EL (cell line): ENCODE measurements at regions not wholly inside any gene's neighbourhood (a gene's known extent, or its start where the extent isn't known, plus 50 kb on each side); places are given as distances from the start of the nearest gene placed in this dataset.

Experiments
- DNase-seq: peaks from one replicate; pipeline ENCODE4 v3.0.0-alpha.2; 2016

DNA sequence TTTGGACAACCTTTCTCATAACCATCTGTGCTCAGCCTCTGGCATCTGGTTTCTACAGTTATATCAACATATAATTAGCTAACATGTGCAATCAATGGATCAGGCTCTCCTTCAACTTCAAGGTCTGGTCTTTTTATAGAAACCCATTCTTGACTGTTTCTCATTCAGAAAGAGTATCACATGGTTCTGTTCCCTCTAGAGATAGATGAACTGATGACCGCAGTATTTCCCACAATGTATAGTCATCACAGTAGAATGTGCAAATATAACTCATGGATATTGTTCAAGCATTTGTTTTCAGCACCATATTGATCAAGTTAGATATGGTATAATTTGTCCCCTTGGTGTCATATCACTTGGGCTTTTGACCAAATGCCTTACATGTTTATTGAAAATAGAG lies 656.2 kb downstream of the FRK start:
- peak; percentile 7 for DNase-seq

GRCh38 chr6:115398607-115399006 lies 662.1 kb downstream of the FRK start:
- no peak for DNase-seq

DNA sequence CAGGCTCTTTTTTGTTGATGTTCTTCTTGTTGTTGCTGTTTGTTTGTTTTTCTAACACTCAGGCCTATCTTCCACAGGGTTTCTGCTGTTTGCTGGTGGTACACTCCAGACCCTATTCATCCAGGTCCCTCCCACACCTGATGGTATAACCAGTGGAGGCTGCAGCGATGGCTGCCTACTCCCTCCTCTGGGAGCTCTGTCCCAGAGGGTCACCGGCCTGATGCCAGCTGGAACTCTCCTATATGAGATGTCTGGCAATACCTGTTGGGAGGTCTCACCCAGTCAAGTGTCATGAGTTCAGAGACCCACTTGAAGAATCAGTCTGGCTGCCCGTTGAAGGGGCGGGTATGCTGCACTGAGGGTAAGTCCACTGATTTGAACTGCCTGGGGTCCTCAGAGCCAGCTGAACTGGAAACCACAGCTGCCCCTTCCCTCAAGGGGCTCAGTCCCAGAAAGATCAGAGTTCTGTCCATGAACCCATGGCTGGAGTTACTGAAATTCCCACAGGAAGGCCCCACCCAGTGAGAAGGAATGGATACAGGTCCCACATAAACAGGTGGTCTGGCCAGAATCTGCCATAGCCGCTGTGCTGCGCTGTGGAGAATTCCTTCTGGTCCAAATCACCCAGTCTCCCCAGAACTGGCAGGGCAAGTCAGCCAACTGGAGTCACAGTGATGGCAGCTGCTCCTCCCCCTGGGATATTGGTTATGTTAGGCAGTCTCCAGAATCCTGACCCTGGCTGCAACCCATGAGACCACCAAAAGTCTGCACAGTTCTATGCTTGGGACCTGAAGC lies 664.4 kb downstream of the FRK start:
- no peak for DNase-seq

- DNase-seq, result no peak
Observed at GRCh38 chr6:115393821-115394220, 666.9 kb downstream of the FRK start.

GRCh38 chr6:115370202-115370601 lies 690.5 kb downstream of the FRK start:
- no peak for DNase-seq

- DNase-seq, result no peak
Observed at GRCh38 chr6:115365783-115366182, 694.9 kb downstream of the FRK start.

- DNase-seq, result no peak
Observed at GRCh38 chr6:115363379-115363778, 697.3 kb downstream of the FRK start.

DNA sequence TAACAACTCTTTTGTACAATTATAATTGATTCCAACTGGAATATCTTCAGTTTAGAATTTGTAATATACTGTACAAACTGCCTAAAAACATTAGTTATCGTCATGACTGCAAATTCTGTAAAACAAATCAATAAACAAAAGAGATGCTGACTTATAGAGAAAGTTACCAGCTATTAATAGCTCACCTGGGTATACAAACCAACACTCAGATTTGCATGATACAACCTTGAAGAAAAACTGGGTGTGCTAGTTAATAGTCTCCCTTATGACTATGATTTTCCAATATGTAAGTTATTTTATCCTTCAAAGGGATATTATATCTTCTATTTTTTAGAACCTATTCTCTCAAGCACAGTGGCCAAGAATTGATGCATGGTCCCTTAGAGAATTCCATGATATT lies 698.5 kb downstream of the FRK start:
- no peak for DNase-seq

GRCh38 chr6:115360602-115361325 lies 699.9 kb downstream of the FRK start:
- DNase-seq, result no peak

GRCh38 chr6:115358616-115359015 lies 702.1 kb downstream of the FRK start:
- no peak for DNase-seq

DNA sequence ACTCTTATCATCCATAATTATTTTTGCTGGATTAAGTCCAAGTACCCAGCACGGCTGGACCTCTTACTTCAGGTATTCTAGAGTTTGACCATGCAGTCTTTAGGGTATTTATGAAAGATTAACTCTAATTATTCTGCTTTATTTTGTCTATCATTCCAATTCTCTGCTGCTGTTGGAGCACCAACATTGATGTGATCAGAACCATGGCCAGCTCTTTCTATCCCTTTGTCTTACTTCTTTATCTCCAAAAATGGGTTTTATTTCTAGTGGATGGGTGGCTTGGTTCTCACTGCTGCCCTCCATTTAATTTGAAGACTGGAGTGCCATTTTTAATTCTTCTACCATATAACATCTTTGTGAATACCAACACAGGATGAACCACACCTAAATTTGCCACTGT lies 704.3 kb downstream of the FRK start:
- no peak for DNase-seq

- no peak for DNase-seq
Observed at GRCh38 chr6:115323001-115323400, 737.7 kb downstream of the FRK start.

DNA sequence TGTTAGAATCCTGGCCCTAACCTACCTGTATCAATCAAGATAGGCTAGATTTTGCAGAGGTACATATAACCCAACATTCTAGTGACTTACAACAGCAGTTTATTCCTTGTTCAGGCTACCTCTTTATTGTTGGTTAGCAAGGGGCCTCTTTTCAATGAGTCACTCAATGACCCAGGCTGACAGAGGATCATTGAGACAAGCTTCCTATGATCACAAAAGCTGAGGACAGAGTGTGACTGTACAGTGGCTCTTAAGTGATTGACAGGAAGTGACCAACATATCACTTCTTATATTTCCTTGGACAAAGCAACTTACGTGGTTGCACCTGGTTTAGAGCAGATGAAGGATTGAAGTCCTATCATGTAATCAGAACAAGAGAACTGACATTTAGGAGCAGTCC lies 740.9 kb downstream of the FRK start:
- DNase-seq, result no peak

GRCh38 chr6:115310156-115310555 lies 750.5 kb downstream of the FRK start:
- no peak for DNase-seq

DNA sequence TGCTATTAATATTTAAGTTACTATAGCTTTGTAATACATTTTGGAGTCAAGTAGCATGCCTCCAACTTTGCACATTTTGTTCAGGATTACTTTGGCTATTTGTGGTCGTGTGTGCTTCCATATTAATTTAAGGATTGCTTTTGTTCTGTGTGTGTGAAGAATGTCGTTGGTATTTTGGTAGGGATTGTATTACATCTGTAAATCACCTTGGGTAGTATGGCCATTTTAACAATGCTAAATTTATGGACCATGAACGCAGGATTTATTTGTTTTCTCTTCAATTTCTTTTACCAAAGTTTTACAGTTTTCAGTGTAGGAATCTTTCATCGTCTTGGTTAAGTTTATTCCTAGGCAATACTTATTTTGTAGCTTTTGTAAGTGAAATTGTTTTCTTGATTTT lies 758.0 kb downstream of the FRK start:
- DNase-seq, result no peak

- no peak for DNase-seq
Observed at GRCh38 chr6:115287467-115287866, 773.2 kb downstream of the FRK start.

GRCh38 chr6:115276881-115277565 lies 783.7 kb downstream of the FRK start:
- DNase-seq, result no peak

DNA sequence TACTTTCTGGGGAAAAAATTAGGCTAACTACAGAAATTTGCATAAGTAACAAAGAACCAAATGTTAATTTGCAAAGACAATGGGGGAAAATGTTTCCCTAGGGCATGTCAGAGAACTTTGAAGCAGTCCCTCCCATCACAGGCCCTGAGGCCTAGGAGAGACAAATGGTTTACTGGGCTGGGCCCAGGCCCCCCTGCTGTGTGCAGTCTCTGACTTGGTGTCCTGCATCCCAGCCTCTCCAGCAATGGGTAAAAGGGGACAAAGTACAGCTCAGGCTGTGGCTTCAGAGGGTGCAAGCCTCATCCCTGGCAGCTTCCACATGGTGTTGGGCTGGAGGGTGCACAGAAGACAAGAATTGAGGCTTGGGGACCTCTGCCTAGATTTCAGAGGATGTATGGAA lies 788.4 kb downstream of the FRK start:
- no peak for DNase-seq

DNA sequence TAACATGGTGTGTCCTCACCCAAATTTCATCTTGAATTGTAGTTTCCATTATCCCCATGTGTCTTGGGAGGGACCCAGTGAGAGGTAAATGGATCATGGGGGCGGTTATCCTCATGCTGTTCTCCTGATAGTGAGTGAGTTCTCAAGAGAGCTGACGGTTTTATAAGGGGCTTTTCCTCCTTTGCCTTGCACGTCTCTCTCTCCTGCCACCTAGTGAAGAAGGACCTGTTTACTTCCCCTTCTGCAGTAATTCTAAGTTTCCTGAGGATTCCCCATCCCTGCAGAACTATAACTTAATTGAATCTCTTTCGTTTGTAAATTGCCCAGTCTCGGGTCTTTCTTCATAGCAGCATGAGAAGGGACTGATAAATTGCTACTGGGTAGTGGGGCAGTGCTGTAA lies 789.3 kb downstream of the FRK start:
- no peak for DNase-seq

DNA sequence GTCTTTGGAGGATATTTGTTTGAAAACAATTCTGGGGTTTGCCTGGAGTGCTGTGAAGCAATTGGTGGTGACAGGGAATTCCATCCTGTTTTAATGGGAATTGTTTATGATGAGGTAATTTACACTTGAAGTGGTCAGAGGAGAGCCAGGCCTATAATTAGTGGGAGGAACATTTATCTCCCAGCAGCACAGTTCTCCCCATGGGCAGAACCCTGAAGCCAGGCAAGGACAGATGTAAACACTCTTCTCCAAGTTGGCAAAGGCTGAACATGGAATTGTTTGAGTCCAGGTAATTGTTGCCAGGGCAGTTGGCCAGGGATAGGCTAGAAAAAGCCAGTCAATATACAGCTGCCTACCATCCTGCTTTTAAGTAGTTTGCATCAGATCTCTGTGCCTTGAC lies 789.7 kb downstream of the FRK start:
- DNase-seq, result no peak

GRCh38 chr6:115241373-115241772 lies 819.3 kb downstream of the FRK start:
- DNase-seq, result no peak

- DNase-seq, result no peak
Observed at GRCh38 chr6:115221198-115221597, 839.5 kb downstream of the FRK start.

DNA sequence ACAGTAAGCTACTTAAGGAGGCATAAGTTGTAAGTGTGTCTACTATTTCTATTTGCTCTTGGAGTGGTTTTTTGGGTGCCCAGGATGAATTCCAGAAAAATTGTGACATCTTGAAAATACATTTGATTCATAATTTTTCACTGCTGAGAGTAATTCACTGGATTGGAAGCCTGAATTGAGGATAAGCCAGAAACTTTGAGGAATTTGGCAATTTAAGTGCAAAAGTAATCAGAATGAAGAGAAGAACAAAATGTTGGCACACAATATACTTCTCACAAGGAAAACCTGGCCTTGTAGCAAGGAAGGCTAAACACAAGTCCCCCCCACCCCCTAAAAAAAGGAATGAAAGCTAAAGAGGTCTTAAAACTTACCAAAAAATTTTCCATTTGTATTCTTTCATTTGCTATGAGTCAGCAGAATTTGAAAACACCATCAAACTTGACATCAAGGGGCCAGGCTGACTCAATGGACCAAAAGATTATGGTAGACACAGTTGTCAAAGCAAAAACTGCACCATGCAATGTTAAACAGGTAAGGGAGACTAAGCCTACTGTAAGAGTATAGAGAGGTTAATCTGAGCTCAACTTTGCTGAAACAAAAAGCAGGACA lies 840.0 kb downstream of the FRK start:
- no peak for DNase-seq

GRCh38 chr6:115219645-115220044 lies 841.0 kb downstream of the FRK start:
- no peak for DNase-seq
